ENCODE measurements at regions not wholly inside any gene's neighbourhood (a gene's known extent, or its start where the extent isn't known, plus 50 kb on each side); places are given as distances from the start of the nearest gene placed in this dataset.
A peak's percentile ranks its signal among the peaks of the same experiment; 100 is the strongest.

DNA sequence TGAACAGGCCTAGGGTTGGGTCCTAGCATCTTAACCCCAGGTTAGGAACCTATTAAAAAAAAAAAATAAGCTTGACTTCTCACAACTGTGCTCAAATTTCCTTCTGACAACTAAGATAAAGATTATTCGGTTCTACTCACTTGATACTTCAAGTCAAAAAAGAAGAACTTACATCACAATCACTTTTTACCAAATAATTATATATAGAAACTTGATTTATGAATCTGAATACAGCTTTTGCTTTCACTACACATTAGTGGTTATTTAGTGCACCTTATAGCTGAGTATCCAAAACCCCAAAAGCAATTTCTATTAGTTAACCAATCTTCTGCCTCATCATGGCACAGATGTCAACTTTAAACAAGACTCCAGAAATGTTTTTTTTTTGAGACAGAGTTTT is 119.0 kb upstream of the DST start:
- no peaks in the 10 kb centered on the region for H3K9me3 ChIP-seq (replicated peaks; ENCODE audit: low read length)
- no peak overlapping the region for H3K9ac ChIP-seq (ENCODE audit: low read depth, low read length)
- no peak overlapping the region for H3K4me2 ChIP-seq (ENCODE audit: low read length)
- H3K36me3 ChIP-seq (ENCODE audit: insufficient read depth, low read length) = no peaks in the 10 kb centered on the region
- H3K27me3 ChIP-seq (ENCODE audit: control insufficient read depth, insufficient read depth, low read length) = no peaks in the 10 kb centered on the region
- H3K4me1 ChIP-seq (ENCODE audit: control insufficient read depth, insufficient read depth, low read length) = peaks cover 48% of the 10 kb centered on the region
- H3K4me3 ChIP-seq (ENCODE audit: low read length) = no peak overlapping the region

- Histone ChIP-seq H3K4me2 (ENCODE audit: low read length) (no peak overlapping the region), H3K36me3 (ENCODE audit: insufficient read depth, low read length) (no peaks in the 10 kb centered on the region), H3K9ac (ENCODE audit: low read depth, low read length) (no peak overlapping the region), H3K9me3 (replicated peaks; ENCODE audit: low read length) (no peaks in the 10 kb centered on the region), H3K4me1 (ENCODE audit: control insufficient read depth, insufficient read depth, low read length) (peaks cover 48% of the 10 kb centered on the region), H3K4me3 (ENCODE audit: low read length) (no peak overlapping the region), H3K27me3 (ENCODE audit: control insufficient read depth, insufficient read depth, low read length) (no peaks in the 10 kb centered on the region)
Observed at GRCh38 chr6:56760842-56761241, 118.2 kb upstream of the DST start.

DNA sequence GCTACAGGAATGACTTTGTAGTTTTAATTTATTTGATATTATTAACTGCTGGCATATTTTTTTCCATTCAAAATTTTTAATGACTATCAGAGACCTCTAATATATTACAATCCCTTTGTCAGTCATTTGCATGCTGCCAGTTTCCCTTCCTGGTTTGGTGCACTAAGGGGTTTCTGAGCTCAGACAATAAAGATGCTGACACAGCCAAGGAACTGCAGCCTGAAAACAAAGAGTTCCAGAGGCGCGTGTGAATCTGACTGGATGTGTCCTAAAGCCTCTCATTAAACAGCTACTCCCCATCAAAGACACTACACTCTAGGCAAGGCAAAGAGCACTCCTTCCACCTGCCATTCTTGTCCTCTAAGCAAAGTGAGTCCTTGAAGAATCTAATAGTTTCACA is 116.8 kb upstream of the DST start:
- Histone ChIP-seq H3K4me3 (ENCODE audit: low read length) (no peak overlapping the region), H3K4me2 (ENCODE audit: low read length) (no peak overlapping the region), H3K4me1 (ENCODE audit: control insufficient read depth, insufficient read depth, low read length) (peaks cover 43% of the 10 kb centered on the region), H3K9me3 (replicated peaks; ENCODE audit: low read length) (no peaks in the 10 kb centered on the region), H3K27me3 (ENCODE audit: control insufficient read depth, insufficient read depth, low read length) (no peaks in the 10 kb centered on the region), H3K9ac (ENCODE audit: low read depth, low read length) (no peak overlapping the region), H3K36me3 (ENCODE audit: insufficient read depth, low read length) (no peaks in the 10 kb centered on the region)

DNA sequence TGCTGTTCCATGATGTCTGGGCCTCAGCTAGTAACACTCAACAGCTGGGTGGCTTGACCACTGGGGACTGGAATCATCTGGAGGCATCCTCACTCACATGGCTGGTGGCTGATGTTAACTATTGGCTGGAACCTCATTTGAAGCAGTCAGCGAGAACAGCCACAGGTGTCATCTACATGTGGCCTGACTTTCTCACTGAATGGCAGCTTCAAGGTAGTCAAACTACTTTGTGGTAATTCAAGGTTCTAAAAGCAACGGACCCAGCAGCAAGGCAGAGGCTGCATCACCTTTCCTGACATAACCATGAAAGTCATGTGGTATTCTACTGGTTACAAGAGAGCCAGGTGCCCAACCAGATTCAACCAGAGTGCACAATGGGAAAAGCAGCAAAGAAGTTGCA is 115.9 kb upstream of the DST start:
- Histone ChIP-seq H3K4me1 (ENCODE audit: control insufficient read depth, insufficient read depth, low read length) (peaks cover 33% of the 10 kb centered on the region), H3K4me3 (ENCODE audit: low read length) (no peak overlapping the region), H3K27me3 (ENCODE audit: control insufficient read depth, insufficient read depth, low read length) (no peaks in the 10 kb centered on the region), H3K9ac (ENCODE audit: low read depth, low read length) (no peak overlapping the region), H3K4me2 (ENCODE audit: low read length) (no peak overlapping the region), H3K9me3 (replicated peaks; ENCODE audit: low read length) (no peaks in the 10 kb centered on the region), H3K36me3 (ENCODE audit: insufficient read depth, low read length) (no peaks in the 10 kb centered on the region)

DNA sequence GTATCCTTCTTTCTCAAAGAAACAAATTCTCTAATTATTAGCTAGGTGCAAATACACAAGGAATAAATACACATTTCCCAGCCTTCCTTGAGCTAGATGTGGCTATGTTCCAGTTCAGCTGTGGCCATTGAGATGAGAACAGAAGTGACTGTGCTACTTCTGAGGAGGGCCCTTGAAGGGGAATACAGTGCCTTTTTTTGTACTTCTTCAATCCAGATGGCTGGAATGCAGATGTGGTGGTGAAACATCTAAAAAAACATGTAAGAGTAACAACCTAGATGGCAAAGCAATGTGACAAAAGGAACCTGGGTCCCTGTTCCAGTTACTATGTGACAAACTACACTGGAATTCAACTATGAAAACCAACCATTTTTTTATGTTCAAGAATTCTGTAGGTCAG is 115.4 kb upstream of the DST start:
- no peak overlapping the region for H3K9ac ChIP-seq (ENCODE audit: low read depth, low read length)
- H3K4me1 ChIP-seq (ENCODE audit: control insufficient read depth, insufficient read depth, low read length) = peaks cover 32% of the 10 kb centered on the region

GRCh38 chr6:56757588-56757984 is 114.9 kb upstream of the DST start:
- H3K9me3 ChIP-seq (replicated peaks; ENCODE audit: low read length) = no peaks in the 10 kb centered on the region
- no peaks in the 10 kb centered on the region for H3K36me3 ChIP-seq (ENCODE audit: insufficient read depth, low read length)
- no peak overlapping the region for H3K9ac ChIP-seq (ENCODE audit: low read depth, low read length)
- H3K27me3 ChIP-seq (ENCODE audit: control insufficient read depth, insufficient read depth, low read length) = no peaks in the 10 kb centered on the region
- H3K4me3 ChIP-seq (ENCODE audit: low read length) = no peak overlapping the region
- peaks cover 32% of the 10 kb centered on the region for H3K4me1 ChIP-seq (ENCODE audit: control insufficient read depth, insufficient read depth, low read length)
- H3K4me2 ChIP-seq (ENCODE audit: low read length) = peak overlapping the region; percentile 19

More for the DNA sequence above, 115.4 kb upstream of the DST start:
- Histone ChIP-seq H3K4me3 (ENCODE audit: low read length) (no peak overlapping the region), H3K36me3 (ENCODE audit: insufficient read depth, low read length) (no peaks in the 10 kb centered on the region), H3K9me3 (replicated peaks; ENCODE audit: low read length) (no peaks in the 10 kb centered on the region), H3K4me2 (ENCODE audit: low read length) (no peak overlapping the region), H3K27me3 (ENCODE audit: control insufficient read depth, insufficient read depth, low read length) (no peaks in the 10 kb centered on the region)

DNA sequence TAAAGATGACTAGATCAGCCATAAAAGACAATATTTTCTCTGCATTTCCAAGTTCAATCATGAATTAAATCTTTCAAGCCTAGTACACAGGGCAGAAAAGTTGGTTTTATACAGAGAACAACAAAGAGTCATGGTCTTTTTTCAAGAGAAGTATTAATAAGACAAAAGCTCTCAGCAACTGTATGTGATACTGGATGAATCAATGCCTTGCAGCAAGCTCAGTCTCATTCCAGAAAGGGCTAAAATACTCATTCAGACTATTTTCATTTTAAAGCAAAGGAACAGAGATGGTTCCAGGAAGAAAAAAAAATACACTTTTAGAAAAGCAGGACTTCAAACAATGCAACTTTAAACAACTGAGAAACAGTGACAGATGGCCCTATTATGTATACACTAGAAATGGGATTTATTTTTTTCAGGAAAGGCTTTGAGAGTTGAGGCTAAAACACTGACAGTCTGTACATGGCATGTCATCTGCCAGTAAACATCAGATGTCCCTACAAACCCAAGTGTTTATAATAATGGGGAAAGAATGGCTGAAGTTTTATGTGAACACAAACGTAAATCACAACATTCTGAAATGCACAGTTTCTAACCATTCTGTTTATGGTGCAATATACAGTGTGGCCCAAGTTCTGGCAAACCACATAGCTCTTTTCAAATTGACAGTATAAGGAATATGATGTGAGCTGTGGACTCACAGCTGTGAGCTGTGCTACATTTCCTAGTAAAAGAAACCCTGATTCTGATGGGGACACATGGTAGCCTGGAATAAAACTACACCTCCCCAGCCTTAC is 114.3 kb upstream of the DST start:
- Histone ChIP-seq H3K4me2 (ENCODE audit: low read length) (peak overlapping the region; percentile 19), H3K9me3 (replicated peaks; ENCODE audit: low read length) (no peaks in the 10 kb centered on the region), H3K27me3 (ENCODE audit: control insufficient read depth, insufficient read depth, low read length) (no peaks in the 10 kb centered on the region), H3K4me1 (ENCODE audit: control insufficient read depth, insufficient read depth, low read length) (peaks cover 38% of the 10 kb centered on the region), H3K9ac (ENCODE audit: low read depth, low read length) (peak overlapping the region; percentile 8), H3K4me3 (ENCODE audit: low read length) (no peak overlapping the region), H3K36me3 (ENCODE audit: insufficient read depth, low read length) (no peaks in the 10 kb centered on the region)

DNA sequence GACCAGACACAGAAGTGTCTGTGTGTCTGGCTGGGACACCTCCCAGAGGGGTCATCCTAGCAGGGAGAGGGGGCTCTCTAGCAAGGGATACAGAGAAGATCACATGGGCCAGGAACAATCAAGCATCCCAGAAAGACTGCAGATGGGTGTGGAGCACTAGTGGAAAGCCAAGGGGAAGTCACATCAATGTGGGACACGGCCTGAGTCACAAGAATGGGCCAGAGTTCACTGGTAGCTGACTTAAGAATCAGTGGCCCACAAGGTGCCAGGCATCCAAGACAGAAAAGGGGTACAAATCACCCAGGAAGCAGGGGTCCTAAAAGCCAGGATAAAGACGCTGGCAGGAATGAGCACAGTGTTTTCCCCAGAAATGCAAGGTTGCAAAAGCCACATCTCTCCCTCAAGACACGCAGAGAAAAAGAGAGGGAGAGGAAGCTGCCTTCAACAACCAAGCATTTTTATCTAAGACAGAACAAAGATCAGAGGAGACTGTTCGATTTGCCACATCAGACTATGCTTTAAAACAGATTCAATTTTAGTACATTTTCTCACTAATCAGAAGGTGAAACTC is 113.6 kb upstream of the DST start:
- no peak overlapping the region for H3K4me3 ChIP-seq (ENCODE audit: low read length)
- H3K4me2 ChIP-seq (ENCODE audit: low read length) = no peak overlapping the region
- H3K9me3 ChIP-seq (replicated peaks; ENCODE audit: low read length) = no peaks in the 10 kb centered on the region
- H3K4me1 ChIP-seq (ENCODE audit: control insufficient read depth, insufficient read depth, low read length) = peaks cover 45% of the 10 kb centered on the region
- H3K27me3 ChIP-seq (ENCODE audit: control insufficient read depth, insufficient read depth, low read length) = no peaks in the 10 kb centered on the region
- H3K36me3 ChIP-seq (ENCODE audit: insufficient read depth, low read length) = no peaks in the 10 kb centered on the region
- peak overlapping the region; percentile 8 for H3K9ac ChIP-seq (ENCODE audit: low read depth, low read length)

- H3K9ac ChIP-seq (ENCODE audit: low read depth, low read length) = no peak overlapping the region
- peaks cover 57% of the 10 kb centered on the region for H3K4me1 ChIP-seq (ENCODE audit: control insufficient read depth, insufficient read depth, low read length)
- no peaks in the 10 kb centered on the region for H3K9me3 ChIP-seq (replicated peaks; ENCODE audit: low read length)
- no peak overlapping the region for H3K4me2 ChIP-seq (ENCODE audit: low read length)
- H3K27me3 ChIP-seq (ENCODE audit: control insufficient read depth, insufficient read depth, low read length) = no peaks in the 10 kb centered on the region
- no peaks in the 10 kb centered on the region for H3K36me3 ChIP-seq (ENCODE audit: insufficient read depth, low read length)
- H3K4me3 ChIP-seq (ENCODE audit: low read length) = no peak overlapping the region
Observed at GRCh38 chr6:56755040-56755439, 112.4 kb upstream of the DST start.

DNA sequence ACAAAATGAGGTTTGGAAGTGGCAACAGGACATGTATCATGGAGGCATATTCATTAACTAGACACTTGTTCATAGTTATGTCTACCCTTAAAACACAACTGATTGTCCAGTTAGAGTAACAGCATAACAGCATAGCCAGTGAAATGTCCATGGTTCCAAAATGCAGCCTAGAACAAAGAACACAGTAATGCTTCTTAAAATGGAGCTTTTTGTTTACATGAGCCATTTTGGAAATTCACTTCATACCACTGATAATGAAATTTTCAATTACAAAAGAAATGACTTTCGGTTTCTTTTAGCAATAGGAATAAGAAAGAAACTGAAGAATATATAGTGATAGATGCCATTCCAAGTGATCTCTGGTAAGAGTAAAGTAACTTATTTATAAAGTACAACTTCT is 111.1 kb upstream of the DST start:
- Histone ChIP-seq H3K9me3 (replicated peaks; ENCODE audit: low read length) (no peaks in the 10 kb centered on the region), H3K4me3 (ENCODE audit: low read length) (no peak overlapping the region), H3K4me2 (ENCODE audit: low read length) (no peak overlapping the region), H3K27me3 (ENCODE audit: control insufficient read depth, insufficient read depth, low read length) (no peaks in the 10 kb centered on the region), H3K9ac (ENCODE audit: low read depth, low read length) (no peak overlapping the region), H3K36me3 (ENCODE audit: insufficient read depth, low read length) (no peaks in the 10 kb centered on the region), H3K4me1 (ENCODE audit: control insufficient read depth, insufficient read depth, low read length) (peaks cover 69% of the 10 kb centered on the region)

- Histone ChIP-seq H3K4me2 (ENCODE audit: low read length) (peak overlapping the region; percentile 1), H3K36me3 (ENCODE audit: insufficient read depth, low read length) (no peaks in the 10 kb centered on the region), H3K4me1 (ENCODE audit: control insufficient read depth, insufficient read depth, low read length) (peaks cover 68% of the 10 kb centered on the region), H3K9ac (ENCODE audit: low read depth, low read length) (no peak overlapping the region), H3K9me3 (replicated peaks; ENCODE audit: low read length) (no peaks in the 10 kb centered on the region), H3K4me3 (ENCODE audit: low read length) (no peak overlapping the region), H3K27me3 (ENCODE audit: control insufficient read depth, insufficient read depth, low read length) (no peaks in the 10 kb centered on the region)
Observed at GRCh38 chr6:56752534-56752933, 109.8 kb upstream of the DST start.

DNA sequence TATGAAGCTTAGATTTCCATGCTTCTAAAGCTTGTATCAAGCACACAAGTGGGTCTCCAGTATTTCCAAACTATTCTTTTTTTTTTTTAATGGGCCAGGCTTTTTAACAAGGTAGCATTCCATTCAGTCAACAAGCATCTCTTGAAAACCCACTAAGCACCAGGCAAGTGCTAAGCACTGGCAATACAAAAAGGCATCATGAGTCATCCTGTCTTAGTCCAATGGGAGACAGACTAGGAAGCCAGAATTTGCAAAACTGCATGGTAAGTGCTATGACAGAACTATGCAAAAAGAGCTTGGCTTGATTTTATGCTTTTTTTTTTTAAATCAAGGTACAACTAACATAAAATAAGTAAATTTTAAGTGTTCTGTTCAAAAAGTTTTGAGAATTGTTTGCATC is 109.3 kb upstream of the DST start:
- Histone ChIP-seq H3K9me3 (replicated peaks; ENCODE audit: low read length) (no peaks in the 10 kb centered on the region), H3K9ac (ENCODE audit: low read depth, low read length) (no peak overlapping the region), H3K36me3 (ENCODE audit: insufficient read depth, low read length) (no peaks in the 10 kb centered on the region), H3K4me2 (ENCODE audit: low read length) (no peak overlapping the region), H3K27me3 (ENCODE audit: control insufficient read depth, insufficient read depth, low read length) (no peaks in the 10 kb centered on the region), H3K4me3 (ENCODE audit: low read length) (no peak overlapping the region), H3K4me1 (ENCODE audit: control insufficient read depth, insufficient read depth, low read length) (peaks cover 68% of the 10 kb centered on the region)
